RWPE1 (cell line): ENCODE measurements at regions not wholly inside any gene's neighbourhood (a gene's known extent, or its start where the extent isn't known, plus 50 kb on each side); places are given as distances from the start of the nearest gene placed in this dataset.

Experiments used
- CTCF ChIA-PET: fragments of 350-600 bp; sonication (Branson Sonifier 250); formaldehyde crosslinking; extraction: SDS; loops from one replicate; lab custom pipeline; 2021; lab: Yijun Ruan, JAX
- POLR2A ChIA-PET: fragments of 400-600 bp; formaldehyde crosslinking; extraction: SDS; loops from one replicate; lab custom pipeline; 2020; ENCODE audit warnings: antibody characterized with exemption; ENCODE audit not compliant: low non-redundant PET; lab: Yijun Ruan, JAX
- DNase-seq: peaks from one replicate; pipeline ENCODE4 v3.0.0; 2012; ENCODE audit warnings: low spot score
- H3K27ac ChIP-seq: fragments of 450-650 bp; 2 replicates; pipeline ENCODE4 v1.5.1; 2017
- CTCF ChIP-seq: fragments of 450-650 bp; conservative IDR thresholded peaks from 2 replicates; pipeline ENCODE4 v1.5.1; 2017; ENCODE audit warnings: low read depth, mild to moderate bottlenecking

GRCh38 chr11:79671401-79671800 is 230.6 kb upstream of the TENM4 start:
- TF ChIP-seq CTCF = no peak
- H3K27ac ChIP-seq = no peak overlapping the region
- DNase-seq = no peak
- ChIA-PET CTCF (no interaction called here), POLR2A (no interaction called here)

- no peak overlapping the region for H3K27ac ChIP-seq
- ChIA-PET POLR2A (no interaction called here), CTCF (no interaction called here)
- no peak for DNase-seq
- no peak for TF ChIP-seq CTCF
Measured at GRCh38 chr11:79670882-79671281, 230.1 kb upstream of the TENM4 start.

GRCh38 chr11:79668575-79668974 is 227.7 kb upstream of the TENM4 start:
- ChIA-PET POLR2A (no interaction called here), CTCF (no interaction called here)
- TF ChIP-seq CTCF = no peak
- DNase-seq = no peak
- no peak overlapping the region for H3K27ac ChIP-seq

GRCh38 chr11:79667380-79667779 is 226.6 kb upstream of the TENM4 start:
- DNase-seq = no peak
- CTCF ChIA-PET = no interaction called here
- TF ChIP-seq CTCF = no peak
- no peak overlapping the region for H3K27ac ChIP-seq
- POLR2A ChIA-PET = no interaction called here

- TF ChIP-seq CTCF = no peak
- DNase-seq = no peak
- ChIA-PET POLR2A (no interaction called here), CTCF (interaction anchor here (0.6 kb wide), 1 partner anchor 664 kb away, joined by 3 read pairs; no protein-coding TSS in a partner anchor)
- H3K27ac ChIP-seq = no peak overlapping the region
Measured at GRCh38 chr11:79663017-79663416, 222.2 kb upstream of the TENM4 start.

GRCh38 chr11:79661373-79661772 is 220.5 kb upstream of the TENM4 start:
- H3K27ac ChIP-seq = no peak overlapping the region
- ChIA-PET POLR2A (no interaction called here), CTCF (no interaction called here)
- no peak for TF ChIP-seq CTCF
- DNase-seq = no peak
